KMS-11 (cell line): ENCODE measurements at regions not wholly inside any gene's neighbourhood (a gene's known extent, or its start where the extent isn't known, plus 50 kb on each side); places are given as distances from the start of the nearest gene placed in this dataset.
"Not testable (repeated sequence)": the region's sequence is repeated elsewhere in the genome, so short reads cannot be mapped to it uniquely, and the experiment has no call there.

Source experiments
- H2AFZ ChIP-seq: fragments of 200-600 bp; sonication (generic); 2 replicates; pipeline ENCODE4 v1.6.1; 2016; ENCODE audit warnings: antibody characterized with exemption, mixed run types, low read depth
- H3K27ac ChIP-seq: fragments of 200-600 bp; sonication (generic); 2 replicates; pipeline ENCODE4 v1.6.1; 2016; ENCODE audit warnings: mild to moderate bottlenecking, mixed run types
- H3K27me3 ChIP-seq: fragments of 200-600 bp; sonication (generic); 2 replicates; pipeline ENCODE4 v1.6.1; 2017; ENCODE audit warnings: mild to moderate bottlenecking, low read depth, mixed run types, moderate library complexity; ENCODE audit not compliant: insufficient read depth
- H3K36me3 ChIP-seq: fragments of 200-600 bp; sonication (generic); 2 replicates; pipeline ENCODE4 v1.6.1; 2017; ENCODE audit warnings: mild to moderate bottlenecking, mixed run types; ENCODE audit not compliant: insufficient read depth
- H3K4me1 ChIP-seq: fragments of 200-600 bp; sonication (generic); 2 replicates; pipeline ENCODE4 v1.6.1; 2016; ENCODE audit warnings: mild to moderate bottlenecking, low read depth, mixed run types; ENCODE audit not compliant: poor library complexity, severe bottlenecking
- H3K4me2 ChIP-seq: fragments of 200-600 bp; sonication (generic); 2 replicates; pipeline ENCODE4 v1.7.0; 2016; ENCODE audit warnings: mild to moderate bottlenecking, mixed run types
- H3K4me3 ChIP-seq: fragments of 200-600 bp; sonication (generic); IDR thresholded peaks from 2 replicates; pipeline ENCODE4 v1.6.1; 2017; ENCODE audit warnings: low read depth, low read length, mixed read lengths; ENCODE audit not compliant: insufficient read depth
- H3K79me2 ChIP-seq: fragments of 200-600 bp; sonication (generic); 2 replicates; pipeline ENCODE4 v1.6.1; 2016; ENCODE audit warnings: low read depth, mixed run types; ENCODE audit not compliant: insufficient read depth
- H3K9ac ChIP-seq: fragments of 200-600 bp; sonication (generic); 2 replicates; pipeline ENCODE4 v1.6.1; 2016; ENCODE audit warnings: mild to moderate bottlenecking, mixed run types
- H4K20me1 ChIP-seq: fragments of 200-600 bp; sonication (generic); 2 replicates; pipeline ENCODE4 v1.6.1; 2016; ENCODE audit warnings: mild to moderate bottlenecking, mixed run types; ENCODE audit not compliant: insufficient read depth
- CTCF ChIP-seq: fragments of 200-600 bp; sonication (generic); conservative IDR thresholded peaks from 2 replicates; pipeline ENCODE4 v1.6.1; 2017; ENCODE audit warnings: low read depth, mild to moderate bottlenecking, antibody characterized with exemption, low read length, moderate library complexity, mixed read lengths

GRCh38 chr2:5019324-5019723, 672.9 kb upstream of the SOX11 start:
- no peaks in the 10 kb centered on the region for H3K27me3 ChIP-seq
- no peak for TF ChIP-seq CTCF
- no peak overlapping the region for H2AFZ ChIP-seq

GRCh38 chr2:5020116-5020875, 671.9 kb upstream of the SOX11 start:
- H3K4me1 ChIP-seq: no peaks in the 10 kb centered on the region
- H3K9ac ChIP-seq: no peak overlapping the region
- H3K27me3 ChIP-seq: no peaks in the 10 kb centered on the region
- H3K79me2 ChIP-seq: no peaks in the 10 kb centered on the region
- no peak overlapping the region for H3K4me3 ChIP-seq
- no peak overlapping the region for H3K4me2 ChIP-seq
- no peaks in the 10 kb centered on the region for H4K20me1 ChIP-seq
- no peaks in the 10 kb centered on the region for H3K36me3 ChIP-seq
- H2AFZ ChIP-seq: no peak overlapping the region
- no peak for TF ChIP-seq CTCF
- H3K27ac ChIP-seq: no peak overlapping the region

More at GRCh38 chr2:5019324-5019723, 672.9 kb upstream of the SOX11 start:
- H3K9ac ChIP-seq: no peak overlapping the region
- H3K4me1 ChIP-seq: no peaks in the 10 kb centered on the region
- no peak overlapping the region for H3K4me3 ChIP-seq
- no peak overlapping the region for H3K27ac ChIP-seq
- no peaks in the 10 kb centered on the region for H3K79me2 ChIP-seq
- no peaks in the 10 kb centered on the region for H3K36me3 ChIP-seq
- no peaks in the 10 kb centered on the region for H4K20me1 ChIP-seq
- no peak overlapping the region for H3K4me2 ChIP-seq

DNA sequence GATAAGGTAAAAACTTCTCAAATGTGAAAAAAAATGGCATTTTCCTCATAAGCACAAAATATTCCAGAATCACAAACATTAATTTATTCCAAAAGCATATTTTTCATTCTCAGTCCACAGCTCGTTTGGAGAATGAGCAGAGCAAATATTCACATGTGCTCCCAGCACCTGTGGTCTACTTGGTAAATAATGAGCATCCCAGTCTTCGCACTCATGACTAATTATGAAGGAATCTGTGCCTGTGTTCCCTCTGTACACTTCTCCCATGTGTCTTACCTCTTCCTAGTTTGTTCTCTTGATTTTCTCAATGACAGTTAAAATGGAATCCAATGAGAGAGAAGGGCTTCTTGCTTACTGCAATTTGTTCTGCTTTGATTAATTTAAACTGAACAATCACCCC, 671.0 kb upstream of the SOX11 start:
- TF ChIP-seq CTCF: no peak
- no peak overlapping the region for H3K9ac ChIP-seq
- H3K4me3 ChIP-seq: no peak overlapping the region
- no peaks in the 10 kb centered on the region for H3K79me2 ChIP-seq
- H3K4me2 ChIP-seq: no peak overlapping the region
- H3K27me3 ChIP-seq: no peaks in the 10 kb centered on the region
- no peaks in the 10 kb centered on the region for H3K36me3 ChIP-seq
- no peak overlapping the region for H3K27ac ChIP-seq
- H2AFZ ChIP-seq: no peak overlapping the region
- no peaks in the 10 kb centered on the region for H3K4me1 ChIP-seq
- H4K20me1 ChIP-seq: no peaks in the 10 kb centered on the region

GRCh38 chr2:5022061-5022460, 670.1 kb upstream of the SOX11 start:
- no peak overlapping the region for H3K4me3 ChIP-seq
- H3K9ac ChIP-seq: no peak overlapping the region
- no peak overlapping the region for H3K4me2 ChIP-seq
- no peaks in the 10 kb centered on the region for H3K36me3 ChIP-seq
- no peaks in the 10 kb centered on the region for H3K79me2 ChIP-seq
- H2AFZ ChIP-seq: no peak overlapping the region
- H3K4me1 ChIP-seq: no peaks in the 10 kb centered on the region
- no peak overlapping the region for H3K27ac ChIP-seq
- no peaks in the 10 kb centered on the region for H3K27me3 ChIP-seq
- TF ChIP-seq CTCF: no peak
- H4K20me1 ChIP-seq: no peaks in the 10 kb centered on the region

DNA sequence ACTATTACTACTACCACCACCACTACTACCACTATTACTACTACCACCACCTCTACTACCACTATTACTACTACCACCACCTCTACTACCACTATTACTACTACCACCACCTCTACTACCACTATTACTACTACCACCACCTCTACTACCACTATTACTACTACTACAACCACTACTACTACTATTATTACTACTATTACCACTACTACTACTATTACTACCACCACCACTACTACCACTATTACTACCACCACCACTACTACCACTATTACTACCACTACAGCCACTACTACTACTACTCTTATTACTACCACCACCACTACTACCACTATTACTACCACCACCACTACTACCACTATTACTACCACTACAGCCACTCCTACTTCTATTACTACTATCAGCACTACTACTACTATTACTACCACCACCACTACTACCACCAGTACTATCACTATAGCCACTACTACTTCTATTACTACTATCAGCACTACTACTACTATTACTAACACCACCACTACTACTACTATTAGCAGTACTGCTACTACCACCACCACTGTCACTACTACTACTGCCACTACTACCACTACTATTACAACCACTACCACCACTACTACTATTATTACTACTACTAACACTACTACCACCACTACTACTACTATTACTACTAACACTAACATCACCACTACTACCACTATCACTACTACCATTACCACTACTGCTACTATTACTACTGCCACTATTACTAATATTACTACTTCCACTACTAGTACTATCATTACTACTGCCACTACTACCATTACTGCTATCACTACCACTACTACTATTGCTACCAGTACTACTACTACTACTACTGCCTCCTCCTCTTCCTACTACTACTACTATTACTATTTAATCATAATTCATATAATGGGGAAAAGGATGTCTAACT, 669.2 kb upstream of the SOX11 start:
- not testable (repeated sequence) for H3K27ac ChIP-seq, H3K79me2 ChIP-seq, H3K4me2 ChIP-seq, H2AFZ ChIP-seq, H3K36me3 ChIP-seq, H3K4me1 ChIP-seq, H3K4me3 ChIP-seq, H3K9ac ChIP-seq, H3K27me3 ChIP-seq, H4K20me1 ChIP-seq
